ENCODE measurements at regions not wholly inside any gene's neighbourhood (a gene's known extent, or its start where the extent isn't known, plus 50 kb on each side); places are given as distances from the start of the nearest gene placed in this dataset.

- TF ChIP-seq, protein P1, sequence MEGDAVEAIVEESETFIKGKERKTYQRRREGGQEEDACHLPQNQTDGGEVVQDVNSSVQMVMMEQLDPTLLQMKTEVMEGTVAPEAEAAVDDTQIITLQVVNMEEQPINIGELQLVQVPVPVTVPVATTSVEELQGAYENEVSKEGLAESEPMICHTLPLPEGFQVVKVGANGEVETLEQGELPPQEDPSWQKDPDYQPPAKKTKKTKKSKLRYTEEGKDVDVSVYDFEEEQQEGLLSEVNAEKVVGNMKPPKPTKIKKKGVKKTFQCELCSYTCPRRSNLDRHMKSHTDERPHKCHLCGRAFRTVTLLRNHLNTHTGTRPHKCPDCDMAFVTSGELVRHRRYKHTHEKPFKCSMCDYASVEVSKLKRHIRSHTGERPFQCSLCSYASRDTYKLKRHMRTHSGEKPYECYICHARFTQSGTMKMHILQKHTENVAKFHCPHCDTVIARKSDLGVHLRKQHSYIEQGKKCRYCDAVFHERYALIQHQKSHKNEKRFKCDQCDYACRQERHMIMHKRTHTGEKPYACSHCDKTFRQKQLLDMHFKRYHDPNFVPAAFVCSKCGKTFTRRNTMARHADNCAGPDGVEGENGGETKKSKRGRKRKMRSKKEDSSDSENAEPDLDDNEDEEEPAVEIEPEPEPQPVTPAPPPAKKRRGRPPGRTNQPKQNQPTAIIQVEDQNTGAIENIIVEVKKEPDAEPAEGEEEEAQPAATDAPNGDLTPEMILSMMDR (IDR thresholded peaks at IDR 0.05): no peak
- no peak for TF ChIP-seq POLR2A (IDR thresholded peaks at IDR 0.05)
- TF ChIP-seq POLR2AphosphoS5 (IDR thresholded peaks at IDR 0.05): no peak
Measured at GRCh38 chr15:70461017-70461416, 302.3 kb downstream of the UACA start.
